22Rv1 (cell line): ENCODE measurements at regions not wholly inside any gene's neighbourhood (a gene's known extent, or its start where the extent isn't known, plus 50 kb on each side); places are given as distances from the start of the nearest gene placed in this dataset.

Experiments
- H3K27ac ChIP-seq: fragments of 450-650 bp; 2 replicates; pipeline ENCODE4 v1.5.1; 2017
- ZFX ChIP-seq: fragments of 450-650 bp; IDR thresholded peaks from 2 replicates; pipeline ENCODE4 v1.6.1; 2017; ENCODE audit warnings: antibody characterized with exemption, borderline replicate concordance
- TF ChIP-seq, protein P1 (sequence below): fragments of 450-650 bp; IDR thresholded peaks from 2 replicates; pipeline ENCODE4 v1.5.1; 2017; ENCODE audit warnings: mild to moderate bottlenecking

DNA sequence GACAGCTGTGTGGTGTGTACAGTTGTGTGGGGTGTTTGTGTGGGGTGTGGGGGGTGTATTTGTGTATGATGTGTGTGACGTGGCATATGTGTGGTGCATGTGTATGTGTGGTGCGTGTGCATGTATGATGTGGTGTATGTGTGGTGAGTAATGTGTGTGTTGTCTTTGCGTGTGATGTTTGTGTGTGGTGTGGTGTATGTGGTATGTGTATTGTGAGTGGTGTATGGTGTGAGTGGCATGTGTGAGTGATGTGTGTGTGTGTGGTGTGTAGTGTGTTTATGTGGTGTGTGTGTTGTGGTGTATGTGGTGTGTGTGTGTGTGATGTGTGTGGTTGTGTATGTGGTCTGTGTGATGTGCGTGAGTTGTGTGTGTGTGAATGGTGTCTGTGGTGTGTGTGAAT, 191.1 kb downstream of the MELK start:
- H3K27ac ChIP-seq = no peak overlapping the region
- TF ChIP-seq ZFX = no peak
- TF ChIP-seq, protein P1, sequence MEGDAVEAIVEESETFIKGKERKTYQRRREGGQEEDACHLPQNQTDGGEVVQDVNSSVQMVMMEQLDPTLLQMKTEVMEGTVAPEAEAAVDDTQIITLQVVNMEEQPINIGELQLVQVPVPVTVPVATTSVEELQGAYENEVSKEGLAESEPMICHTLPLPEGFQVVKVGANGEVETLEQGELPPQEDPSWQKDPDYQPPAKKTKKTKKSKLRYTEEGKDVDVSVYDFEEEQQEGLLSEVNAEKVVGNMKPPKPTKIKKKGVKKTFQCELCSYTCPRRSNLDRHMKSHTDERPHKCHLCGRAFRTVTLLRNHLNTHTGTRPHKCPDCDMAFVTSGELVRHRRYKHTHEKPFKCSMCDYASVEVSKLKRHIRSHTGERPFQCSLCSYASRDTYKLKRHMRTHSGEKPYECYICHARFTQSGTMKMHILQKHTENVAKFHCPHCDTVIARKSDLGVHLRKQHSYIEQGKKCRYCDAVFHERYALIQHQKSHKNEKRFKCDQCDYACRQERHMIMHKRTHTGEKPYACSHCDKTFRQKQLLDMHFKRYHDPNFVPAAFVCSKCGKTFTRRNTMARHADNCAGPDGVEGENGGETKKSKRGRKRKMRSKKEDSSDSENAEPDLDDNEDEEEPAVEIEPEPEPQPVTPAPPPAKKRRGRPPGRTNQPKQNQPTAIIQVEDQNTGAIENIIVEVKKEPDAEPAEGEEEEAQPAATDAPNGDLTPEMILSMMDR = no peak

DNA sequence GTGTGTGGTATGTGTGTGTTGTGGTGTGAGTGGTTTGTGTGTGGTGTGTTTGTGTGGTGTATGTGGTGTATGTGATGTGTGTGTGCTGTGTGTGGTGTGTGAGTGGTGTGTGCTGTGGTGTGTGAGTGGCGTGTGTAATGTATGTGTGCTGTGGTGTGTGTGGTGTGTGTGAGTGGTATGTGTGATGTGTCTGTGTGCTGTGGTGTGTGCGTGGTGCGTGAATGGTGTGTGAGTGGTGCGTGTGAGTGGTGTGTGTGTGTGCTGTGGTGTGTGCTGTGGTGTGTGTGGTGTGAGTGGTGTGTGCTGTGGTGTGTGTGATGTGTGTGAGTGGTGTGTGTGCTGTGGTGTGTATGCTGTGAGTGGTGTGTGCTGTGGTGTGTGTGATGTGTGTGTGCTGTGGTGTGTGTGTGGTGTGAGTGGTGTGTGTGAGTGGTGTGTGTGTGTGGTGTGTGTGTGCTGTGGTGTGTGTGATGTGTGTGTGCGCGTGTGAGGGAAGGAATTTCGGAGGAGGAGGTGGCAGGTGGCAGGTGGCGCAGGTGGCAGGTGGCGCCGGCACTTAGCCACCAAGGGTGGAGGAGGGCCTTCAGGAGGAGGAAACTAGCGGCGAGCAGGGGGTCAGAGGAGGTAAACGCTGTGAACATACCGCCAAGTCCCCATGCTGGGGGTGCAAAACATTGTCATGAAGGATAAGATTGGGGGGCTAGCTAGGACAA, 191.8 kb downstream of the MELK start:
- peak overlapping the region; percentile 76; the same call in 1 of the 2 replicates for H3K27ac ChIP-seq
- no peak for TF ChIP-seq ZFX
- TF ChIP-seq, protein P1 = no peak

DNA sequence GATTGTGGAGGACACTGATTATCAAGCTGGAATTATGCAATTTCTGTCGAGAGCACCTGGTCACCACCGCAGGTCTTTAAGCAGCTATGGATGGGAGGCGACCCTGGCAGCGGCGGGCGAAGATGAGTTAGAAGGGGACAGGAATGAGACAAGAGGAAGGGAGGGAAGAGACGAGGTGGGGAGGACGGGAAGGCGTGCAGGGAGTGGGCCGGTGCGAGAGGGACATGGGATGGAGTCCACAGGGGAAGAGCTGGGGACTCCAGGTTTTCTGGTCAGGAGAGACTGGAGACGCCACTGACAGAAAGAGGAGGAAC, 192.3 kb downstream of the MELK start:
- peak overlapping the region; percentile 76 for H3K27ac ChIP-seq
- no peak for TF ChIP-seq ZFX
- TF ChIP-seq, protein P1 = no peak

DNA sequence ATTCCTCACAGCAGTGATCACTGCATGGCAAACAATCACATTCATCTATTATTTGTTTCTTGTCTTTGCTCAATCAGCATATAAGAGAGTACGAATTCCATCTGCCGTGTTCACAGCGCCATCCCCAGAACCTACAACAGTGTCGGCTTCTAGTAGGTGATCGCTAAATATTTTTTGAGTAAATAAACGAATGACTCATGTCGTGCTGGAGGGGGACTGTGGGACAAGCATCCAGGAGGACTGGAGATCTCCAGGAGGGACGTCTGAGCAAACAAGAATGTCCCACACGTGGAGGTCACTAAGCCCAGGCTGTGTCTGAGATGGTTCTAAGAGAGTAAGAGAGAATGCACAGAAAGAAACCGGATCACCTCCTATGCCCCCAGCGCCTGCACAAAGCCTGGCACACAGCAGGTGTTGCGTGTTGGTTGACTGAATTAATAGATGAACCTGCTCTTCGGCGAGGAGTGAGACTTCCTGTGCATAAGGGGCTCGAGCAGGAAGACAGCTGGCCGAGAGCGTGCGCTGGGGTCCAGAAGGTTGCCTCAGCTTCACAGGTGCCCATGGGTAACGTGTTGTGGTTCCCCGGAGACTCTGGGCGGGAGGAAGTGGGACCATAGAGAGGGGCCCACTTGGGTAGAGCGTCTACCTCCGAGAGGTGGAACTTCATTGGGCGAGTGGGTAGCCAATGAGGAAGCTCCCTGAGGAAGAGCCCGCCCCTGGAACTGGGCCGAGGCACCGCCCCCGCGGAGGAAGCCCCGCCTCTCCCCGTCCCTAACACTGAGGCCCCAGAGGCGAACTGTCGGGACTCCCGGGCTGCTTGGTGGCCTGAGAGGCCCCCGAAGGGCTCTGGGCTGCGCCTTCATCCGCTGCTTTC, 193.0 kb downstream of the MELK start:
- H3K27ac ChIP-seq = peak overlapping the region; percentile 76
- TF ChIP-seq, protein P1 = no peak; the same call in 1 of the 2 replicates
- no peak for TF ChIP-seq ZFX

DNA sequence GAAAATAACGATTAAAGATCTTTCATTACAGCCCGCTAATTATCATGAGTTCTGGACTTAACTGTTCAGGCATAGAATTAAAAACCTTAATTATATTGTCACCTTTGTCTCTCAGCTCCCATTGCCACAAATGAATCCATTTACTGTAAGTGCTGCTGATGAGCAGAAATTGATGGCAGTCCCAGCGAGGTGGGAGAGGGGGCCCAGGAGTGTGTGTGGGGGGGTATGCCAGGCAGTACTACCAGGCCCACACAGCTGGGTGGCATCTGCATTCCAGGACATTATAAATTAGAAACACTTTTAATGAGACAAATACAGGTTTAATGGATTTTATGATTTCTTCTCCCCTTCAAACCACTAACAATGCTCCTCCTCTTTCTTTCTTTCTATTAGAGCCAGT, 196.0 kb downstream of the MELK start:
- no peak overlapping the region for H3K27ac ChIP-seq
- TF ChIP-seq, protein P1 = no peak
- TF ChIP-seq ZFX = no peak

DNA sequence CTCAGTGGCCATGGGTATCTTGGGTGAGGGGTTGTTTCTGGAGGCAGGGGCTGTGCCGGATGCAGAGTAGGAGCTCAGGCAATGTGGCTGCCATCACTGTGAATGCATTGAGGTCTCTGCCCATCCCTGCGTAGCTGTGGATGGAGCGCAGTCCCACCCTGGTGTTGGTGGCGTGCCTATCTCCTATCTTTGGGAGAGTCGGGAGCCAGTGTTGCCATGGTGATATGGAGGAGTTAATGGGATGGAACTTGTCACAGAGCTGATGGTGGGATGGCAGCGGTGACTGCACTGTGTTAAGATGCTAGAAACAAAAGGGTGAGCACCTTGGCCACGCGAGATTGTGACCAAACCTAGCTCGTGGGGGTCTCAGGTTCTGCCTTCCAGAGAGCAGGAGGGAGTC, 197.3 kb downstream of the MELK start:
- no peak overlapping the region for H3K27ac ChIP-seq
- no peak for TF ChIP-seq ZFX
- TF ChIP-seq, protein P1 = no peak
